ENCODE measurements at regions not wholly inside any gene's neighbourhood (a gene's known extent, or its start where the extent isn't known, plus 50 kb on each side); places are given as distances from the start of the nearest gene placed in this dataset.

DNA sequence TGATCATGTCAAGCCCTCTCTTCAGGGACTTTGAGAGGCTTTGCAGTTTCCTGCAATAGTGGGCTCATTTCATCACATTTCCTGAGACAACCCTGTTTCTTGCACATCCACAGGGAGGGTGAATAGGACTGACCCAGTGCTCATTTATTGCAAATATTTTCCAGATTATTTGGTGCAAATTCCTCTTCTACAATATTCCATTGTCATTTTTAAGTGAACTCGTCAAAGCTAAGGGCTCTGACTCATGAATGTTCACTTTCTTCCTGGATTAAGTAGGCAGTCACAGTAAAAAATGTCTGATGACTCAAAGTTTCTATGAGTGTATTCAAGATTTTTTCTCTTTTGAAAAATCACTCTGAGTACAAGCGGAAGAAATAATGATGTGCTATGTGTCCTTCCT lies 225.5 kb upstream of the GALNT5 start:
- no peak overlapping the region for H3K4me3 ChIP-seq
- H3K9me3 ChIP-seq: no peaks in the 10 kb centered on the region
- ATAC-seq (peak; percentile 73), DNase-seq (no peak)
- intact Hi-C loops (cut with DNase I): no loop called here
- TF ChIP-seq, protein P1, sequence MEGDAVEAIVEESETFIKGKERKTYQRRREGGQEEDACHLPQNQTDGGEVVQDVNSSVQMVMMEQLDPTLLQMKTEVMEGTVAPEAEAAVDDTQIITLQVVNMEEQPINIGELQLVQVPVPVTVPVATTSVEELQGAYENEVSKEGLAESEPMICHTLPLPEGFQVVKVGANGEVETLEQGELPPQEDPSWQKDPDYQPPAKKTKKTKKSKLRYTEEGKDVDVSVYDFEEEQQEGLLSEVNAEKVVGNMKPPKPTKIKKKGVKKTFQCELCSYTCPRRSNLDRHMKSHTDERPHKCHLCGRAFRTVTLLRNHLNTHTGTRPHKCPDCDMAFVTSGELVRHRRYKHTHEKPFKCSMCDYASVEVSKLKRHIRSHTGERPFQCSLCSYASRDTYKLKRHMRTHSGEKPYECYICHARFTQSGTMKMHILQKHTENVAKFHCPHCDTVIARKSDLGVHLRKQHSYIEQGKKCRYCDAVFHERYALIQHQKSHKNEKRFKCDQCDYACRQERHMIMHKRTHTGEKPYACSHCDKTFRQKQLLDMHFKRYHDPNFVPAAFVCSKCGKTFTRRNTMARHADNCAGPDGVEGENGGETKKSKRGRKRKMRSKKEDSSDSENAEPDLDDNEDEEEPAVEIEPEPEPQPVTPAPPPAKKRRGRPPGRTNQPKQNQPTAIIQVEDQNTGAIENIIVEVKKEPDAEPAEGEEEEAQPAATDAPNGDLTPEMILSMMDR (IDR thresholded peaks at IDR 0.05): no peak
- H3K36me3 ChIP-seq: no peaks in the 10 kb centered on the region
- no peaks in the 10 kb centered on the region for H3K27me3 ChIP-seq
- H3K4me1 ChIP-seq: no peaks in the 10 kb centered on the region
- H3K27ac ChIP-seq: no peak overlapping the region

DNA sequence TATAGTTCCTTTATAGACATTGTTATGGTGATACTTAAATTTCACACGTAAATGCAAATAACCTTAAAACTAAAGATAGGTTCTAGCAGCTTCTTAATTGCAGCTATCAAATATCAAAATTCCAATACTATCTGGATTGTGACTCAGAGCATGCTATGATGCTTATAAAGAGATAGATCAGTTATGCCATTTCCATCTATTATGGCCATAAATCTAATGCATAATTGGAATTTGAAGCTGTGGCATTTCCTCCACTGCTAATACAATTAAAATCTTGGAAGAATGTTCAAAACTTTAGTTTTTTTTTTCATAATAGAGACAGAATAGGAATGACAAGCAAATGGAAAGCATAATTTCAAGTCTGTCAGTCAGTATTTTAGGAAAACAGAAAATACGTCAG lies 220.8 kb upstream of the GALNT5 start:
- DNase-seq: no peak
- H3K36me3 ChIP-seq: no peaks in the 10 kb centered on the region
- no peak overlapping the region for H3K27ac ChIP-seq
- H3K4me1 ChIP-seq: no peaks in the 10 kb centered on the region
- no peaks in the 10 kb centered on the region for H3K27me3 ChIP-seq
- ATAC-seq: no peak
- H3K4me3 ChIP-seq: no peak overlapping the region
- no peaks in the 10 kb centered on the region for H3K9me3 ChIP-seq
- TF ChIP-seq, protein P1 (IDR thresholded peaks at IDR 0.05): no peak
- intact Hi-C loops (cut with DNase I): no loop called here

DNA sequence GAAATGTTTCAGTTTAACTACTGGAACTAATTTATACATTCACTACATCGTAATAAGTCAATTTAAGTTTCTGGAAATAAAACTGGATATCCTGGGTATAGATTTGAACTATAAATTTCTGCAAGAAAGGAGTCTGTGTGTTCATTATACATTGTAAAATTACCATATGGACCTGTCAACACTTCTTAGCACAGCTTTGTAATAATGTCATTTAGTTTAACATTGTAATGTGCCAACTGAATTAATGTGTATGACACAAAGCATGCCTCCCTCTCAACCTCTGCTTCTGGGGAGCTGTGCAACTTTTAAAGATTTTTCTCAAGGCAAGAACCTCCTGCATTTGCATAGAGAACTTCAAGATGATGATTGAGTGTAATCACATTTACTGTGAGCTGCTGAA lies 213.7 kb upstream of the GALNT5 start:
- Histone ChIP-seq H3K9me3 (no peaks in the 10 kb centered on the region), H3K4me1 (no peaks in the 10 kb centered on the region), H3K36me3 (no peaks in the 10 kb centered on the region), H3K4me3 (no peak overlapping the region), H3K27ac (no peak overlapping the region), H3K27me3 (no peaks in the 10 kb centered on the region)
- TF ChIP-seq, protein P1 (IDR thresholded peaks at IDR 0.05): no peak
- intact Hi-C loops (cut with DNase I): no loop called here
- no peak for ATAC-seq
- DNase-seq: no peak

DNA sequence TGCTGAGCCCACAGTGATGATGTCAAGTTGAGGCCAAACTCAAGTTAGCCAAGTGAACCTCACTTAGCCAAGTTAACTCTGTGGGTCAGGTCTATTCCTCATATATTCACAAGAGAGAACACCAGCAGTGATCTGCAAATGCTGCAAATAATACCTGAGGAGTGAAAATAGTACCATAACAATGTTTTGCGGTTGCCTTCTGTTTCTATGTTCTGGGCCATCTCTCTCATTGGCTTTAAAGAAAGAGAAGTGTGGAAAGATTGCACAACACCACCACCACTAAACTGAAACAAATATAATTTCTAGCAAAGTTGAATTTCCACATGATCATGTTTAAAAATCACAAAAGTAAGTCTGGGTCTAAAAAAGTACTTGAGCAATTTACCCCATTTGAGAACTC lies 211.1 kb upstream of the GALNT5 start:
- Histone ChIP-seq H3K27me3 (no peaks in the 10 kb centered on the region), H3K9me3 (no peaks in the 10 kb centered on the region), H3K27ac (no peak overlapping the region), H3K36me3 (no peaks in the 10 kb centered on the region), H3K4me3 (no peak overlapping the region), H3K4me1 (no peaks in the 10 kb centered on the region)
- intact Hi-C loops (cut with DNase I): no loop called here
- DNase-seq (no peak), ATAC-seq (no peak)
- TF ChIP-seq, protein P1 (IDR thresholded peaks at IDR 0.05): no peak

GRCh38 chr2:157052685-157053224 lies 204.8 kb upstream of the GALNT5 start:
- H3K36me3 ChIP-seq: no peaks in the 10 kb centered on the region
- TF ChIP-seq, protein P1 (IDR thresholded peaks at IDR 0.05): no peak
- ATAC-seq (peak; percentile 62), DNase-seq (no peak)
- H3K27me3 ChIP-seq: no peaks in the 10 kb centered on the region
- H3K4me3 ChIP-seq: no peak overlapping the region
- intact Hi-C loops (cut with DNase I): no loop called here
- no peak overlapping the region for H3K27ac ChIP-seq
- H3K9me3 ChIP-seq: no peaks in the 10 kb centered on the region
- no peaks in the 10 kb centered on the region for H3K4me1 ChIP-seq

All from left lung (tissue), 4 donors.